ENCODE measurements at regions not wholly inside any gene's neighbourhood (a gene's known extent, or its start where the extent isn't known, plus 50 kb on each side); places are given as distances from the start of the nearest gene placed in this dataset.

DNA sequence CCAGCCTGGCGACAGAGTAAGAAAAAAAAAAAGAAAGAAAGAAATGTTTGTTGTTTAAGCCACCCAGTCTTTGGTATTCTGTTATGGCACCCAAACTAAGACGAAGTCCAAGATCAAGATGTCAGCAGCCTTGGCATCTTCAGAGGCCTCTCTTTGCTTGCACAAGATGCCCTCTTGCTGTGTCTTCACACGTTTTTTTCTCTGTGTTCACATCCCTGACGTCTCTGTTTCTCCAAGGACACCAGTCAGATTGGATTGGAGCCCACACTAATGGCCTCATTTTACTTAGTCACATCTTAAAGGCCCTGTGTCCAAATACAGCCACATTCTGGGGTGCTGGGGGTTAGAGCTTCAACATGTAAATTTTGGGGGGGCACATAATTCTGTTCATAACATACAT is 380.9 kb downstream of the GJA1 start:
- H3K36me3 ChIP-seq (ENCODE audit: control insufficient read depth in 4 of 4, insufficient read depth in 3 of 4, low read depth in 1 of 4, low read length in 3 of 4): no peaks in the 10 kb centered on the region
- peaks cover 0 to 8% (median 3%) of the 10 kb centered on the region in 4 donors for H3K9me3 ChIP-seq (ENCODE audit: control insufficient read depth in 4 of 4, low read length in 3 of 4)
- DNase-seq (ENCODE audit: low spot score): no peak
- WGBS: 46% methylated on average over 4 of the region's 4 CpGs
- no peaks in the 10 kb centered on the region for H3K27me3 ChIP-seq (ENCODE audit: control insufficient read depth in 4 of 4, insufficient read depth in 4 of 4, low read length in 3 of 4)
- no peak overlapping the region for H3K27ac ChIP-seq (ENCODE audit: low read depth in 1 of 2, low read length in 2 of 2)
- no peak overlapping the region for H3K9ac ChIP-seq (ENCODE audit: low read depth in 1 of 2, low read length in 2 of 2)
- no peak overlapping the region for H3K4me3 ChIP-seq (ENCODE audit: low read depth in 1 of 3, low read length in 3 of 3)
- H3K4me1 ChIP-seq (ENCODE audit: control insufficient read depth in 4 of 4, insufficient read depth in 4 of 4, low read length in 3 of 4): no peaks in the 10 kb centered on the region
- TF ChIP-seq YY1 (IDR thresholded peaks at IDR 0.05) (no peak), HNF4A (conservative IDR thresholded peaks at IDR 0.05) (no peak), SP1 (IDR thresholded peaks at IDR 0.05) (no peak), FOXA2 (IDR thresholded peaks at IDR 0.05) (no peak), RXRA (IDR thresholded peaks at IDR 0.05) (no peak), TAF1 (conservative IDR thresholded peaks at IDR 0.05) (no peak), NR2F2 (IDR thresholded peaks at IDR 0.05) (no peak), JUND (IDR thresholded peaks at IDR 0.05) (no peak), GABPA (IDR thresholded peaks at IDR 0.05 in 1 of 2, conservative IDR thresholded peaks at IDR 0.05 in 1 of 2) (no peak), RAD21 (IDR thresholded peaks at IDR 0.05) (no peak), FOXA1 (IDR thresholded peaks at IDR 0.05) (no peak), EGR1 (IDR thresholded peaks at IDR 0.05; ENCODE audit: low read depth in 2 of 2) (no peak), HNF4G (IDR thresholded peaks at IDR 0.05) (no peak)
- TF ChIP-seq, protein P1, sequence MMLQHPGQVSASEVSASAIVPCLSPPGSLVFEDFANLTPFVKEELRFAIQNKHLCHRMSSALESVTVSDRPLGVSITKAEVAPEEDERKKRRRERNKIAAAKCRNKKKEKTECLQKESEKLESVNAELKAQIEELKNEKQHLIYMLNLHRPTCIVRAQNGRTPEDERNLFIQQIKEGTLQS (IDR thresholded peaks at IDR 0.05): no peak
- TF ChIP-seq, protein P2, sequence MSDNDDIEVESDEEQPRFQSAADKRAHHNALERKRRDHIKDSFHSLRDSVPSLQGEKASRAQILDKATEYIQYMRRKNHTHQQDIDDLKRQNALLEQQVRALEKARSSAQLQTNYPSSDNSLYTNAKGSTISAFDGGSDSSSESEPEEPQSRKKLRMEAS (IDR thresholded peaks at IDR 0.05): no peak
- TF ChIP-seq, protein P3, sequence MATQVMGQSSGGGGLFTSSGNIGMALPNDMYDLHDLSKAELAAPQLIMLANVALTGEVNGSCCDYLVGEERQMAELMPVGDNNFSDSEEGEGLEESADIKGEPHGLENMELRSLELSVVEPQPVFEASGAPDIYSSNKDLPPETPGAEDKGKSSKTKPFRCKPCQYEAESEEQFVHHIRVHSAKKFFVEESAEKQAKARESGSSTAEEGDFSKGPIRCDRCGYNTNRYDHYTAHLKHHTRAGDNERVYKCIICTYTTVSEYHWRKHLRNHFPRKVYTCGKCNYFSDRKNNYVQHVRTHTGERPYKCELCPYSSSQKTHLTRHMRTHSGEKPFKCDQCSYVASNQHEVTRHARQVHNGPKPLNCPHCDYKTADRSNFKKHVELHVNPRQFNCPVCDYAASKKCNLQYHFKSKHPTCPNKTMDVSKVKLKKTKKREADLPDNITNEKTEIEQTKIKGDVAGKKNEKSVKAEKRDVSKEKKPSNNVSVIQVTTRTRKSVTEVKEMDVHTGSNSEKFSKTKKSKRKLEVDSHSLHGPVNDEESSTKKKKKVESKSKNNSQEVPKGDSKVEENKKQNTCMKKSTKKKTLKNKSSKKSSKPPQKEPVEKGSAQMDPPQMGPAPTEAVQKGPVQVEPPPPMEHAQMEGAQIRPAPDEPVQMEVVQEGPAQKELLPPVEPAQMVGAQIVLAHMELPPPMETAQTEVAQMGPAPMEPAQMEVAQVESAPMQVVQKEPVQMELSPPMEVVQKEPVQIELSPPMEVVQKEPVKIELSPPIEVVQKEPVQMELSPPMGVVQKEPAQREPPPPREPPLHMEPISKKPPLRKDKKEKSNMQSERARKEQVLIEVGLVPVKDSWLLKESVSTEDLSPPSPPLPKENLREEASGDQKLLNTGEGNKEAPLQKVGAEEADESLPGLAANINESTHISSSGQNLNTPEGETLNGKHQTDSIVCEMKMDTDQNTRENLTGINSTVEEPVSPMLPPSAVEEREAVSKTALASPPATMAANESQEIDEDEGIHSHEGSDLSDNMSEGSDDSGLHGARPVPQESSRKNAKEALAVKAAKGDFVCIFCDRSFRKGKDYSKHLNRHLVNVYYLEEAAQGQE (IDR thresholded peaks at IDR 0.05): no peak
- TF ChIP-seq, protein P4, sequence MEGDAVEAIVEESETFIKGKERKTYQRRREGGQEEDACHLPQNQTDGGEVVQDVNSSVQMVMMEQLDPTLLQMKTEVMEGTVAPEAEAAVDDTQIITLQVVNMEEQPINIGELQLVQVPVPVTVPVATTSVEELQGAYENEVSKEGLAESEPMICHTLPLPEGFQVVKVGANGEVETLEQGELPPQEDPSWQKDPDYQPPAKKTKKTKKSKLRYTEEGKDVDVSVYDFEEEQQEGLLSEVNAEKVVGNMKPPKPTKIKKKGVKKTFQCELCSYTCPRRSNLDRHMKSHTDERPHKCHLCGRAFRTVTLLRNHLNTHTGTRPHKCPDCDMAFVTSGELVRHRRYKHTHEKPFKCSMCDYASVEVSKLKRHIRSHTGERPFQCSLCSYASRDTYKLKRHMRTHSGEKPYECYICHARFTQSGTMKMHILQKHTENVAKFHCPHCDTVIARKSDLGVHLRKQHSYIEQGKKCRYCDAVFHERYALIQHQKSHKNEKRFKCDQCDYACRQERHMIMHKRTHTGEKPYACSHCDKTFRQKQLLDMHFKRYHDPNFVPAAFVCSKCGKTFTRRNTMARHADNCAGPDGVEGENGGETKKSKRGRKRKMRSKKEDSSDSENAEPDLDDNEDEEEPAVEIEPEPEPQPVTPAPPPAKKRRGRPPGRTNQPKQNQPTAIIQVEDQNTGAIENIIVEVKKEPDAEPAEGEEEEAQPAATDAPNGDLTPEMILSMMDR (IDR thresholded peaks at IDR 0.05; ENCODE audit: low read depth, low read length, missing input control): no peak
- TF ChIP-seq, protein P5, sequence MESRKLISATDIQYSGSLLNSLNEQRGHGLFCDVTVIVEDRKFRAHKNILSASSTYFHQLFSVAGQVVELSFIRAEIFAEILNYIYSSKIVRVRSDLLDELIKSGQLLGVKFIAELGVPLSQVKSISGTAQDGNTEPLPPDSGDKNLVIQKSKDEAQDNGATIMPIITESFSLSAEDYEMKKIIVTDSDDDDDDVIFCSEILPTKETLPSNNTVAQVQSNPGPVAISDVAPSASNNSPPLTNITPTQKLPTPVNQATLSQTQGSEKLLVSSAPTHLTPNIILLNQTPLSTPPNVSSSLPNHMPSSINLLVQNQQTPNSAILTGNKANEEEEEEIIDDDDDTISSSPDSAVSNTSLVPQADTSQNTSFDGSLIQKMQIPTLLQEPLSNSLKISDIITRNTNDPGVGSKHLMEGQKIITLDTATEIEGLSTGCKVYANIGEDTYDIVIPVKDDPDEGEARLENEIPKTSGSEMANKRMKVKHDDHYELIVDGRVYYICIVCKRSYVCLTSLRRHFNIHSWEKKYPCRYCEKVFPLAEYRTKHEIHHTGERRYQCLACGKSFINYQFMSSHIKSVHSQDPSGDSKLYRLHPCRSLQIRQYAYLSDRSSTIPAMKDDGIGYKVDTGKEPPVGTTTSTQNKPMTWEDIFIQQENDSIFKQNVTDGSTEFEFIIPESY (IDR thresholded peaks at IDR 0.05): no peak

Data from liver (tissue), 8 donors.